Chondrocyte (in vitro differentiated cells): ENCODE measurements at regions not wholly inside any gene's neighbourhood (a gene's known extent, or its start where the extent isn't known, plus 50 kb on each side); places are given as distances from the start of the nearest gene placed in this dataset.
"Not testable (repeated sequence)": the region's sequence is repeated elsewhere in the genome, so short reads cannot be mapped to it uniquely, and the experiment has no call there.

Experiments used
- DNase-seq: peaks from one replicate; pipeline ENCODE4 v3.0.0; 2021; ENCODE audit warnings: mixed read lengths, low spot score
- H3K27ac Mint-ChIP-seq: one replicate; pipeline ENCODE4 v1.8.0; 2021; ENCODE audit warnings: mild to moderate bottlenecking, moderate library complexity, mixed read lengths; ENCODE audit not compliant: unreplicated experiment
- H3K27me3 Mint-ChIP-seq: 2 replicates; pipeline ENCODE4 v1.8.0; 2021; ENCODE audit warnings: low read depth, mixed read lengths
- H3K36me3 Mint-ChIP-seq: 2 replicates; pipeline ENCODE4 v1.8.0; 2021; ENCODE audit warnings: low read depth, mixed read lengths
- H3K4me1 Mint-ChIP-seq: 2 replicates; pipeline ENCODE4 v1.8.0; 2021; ENCODE audit warnings: low read depth, mild to moderate bottlenecking, mixed read lengths
- H3K4me3 Mint-ChIP-seq: one replicate; pipeline ENCODE4 v1.8.0; 2021; ENCODE audit warnings: mild to moderate bottlenecking, moderate library complexity, mixed read lengths; ENCODE audit not compliant: unreplicated experiment
- H3K9me3 Mint-ChIP-seq: 2 replicates; pipeline ENCODE4 v1.8.0; 2021; ENCODE audit warnings: low read depth, mixed read lengths
- TF ChIP-seq, protein P1 (sequence below): fragments of 200-600 bp; sonication (generic); IDR thresholded peaks from 2 replicates; pipeline ENCODE4 v1.5.0; 2021; ENCODE audit warnings: antibody characterized with exemption, mild to moderate bottlenecking, moderate library complexity

DNA sequence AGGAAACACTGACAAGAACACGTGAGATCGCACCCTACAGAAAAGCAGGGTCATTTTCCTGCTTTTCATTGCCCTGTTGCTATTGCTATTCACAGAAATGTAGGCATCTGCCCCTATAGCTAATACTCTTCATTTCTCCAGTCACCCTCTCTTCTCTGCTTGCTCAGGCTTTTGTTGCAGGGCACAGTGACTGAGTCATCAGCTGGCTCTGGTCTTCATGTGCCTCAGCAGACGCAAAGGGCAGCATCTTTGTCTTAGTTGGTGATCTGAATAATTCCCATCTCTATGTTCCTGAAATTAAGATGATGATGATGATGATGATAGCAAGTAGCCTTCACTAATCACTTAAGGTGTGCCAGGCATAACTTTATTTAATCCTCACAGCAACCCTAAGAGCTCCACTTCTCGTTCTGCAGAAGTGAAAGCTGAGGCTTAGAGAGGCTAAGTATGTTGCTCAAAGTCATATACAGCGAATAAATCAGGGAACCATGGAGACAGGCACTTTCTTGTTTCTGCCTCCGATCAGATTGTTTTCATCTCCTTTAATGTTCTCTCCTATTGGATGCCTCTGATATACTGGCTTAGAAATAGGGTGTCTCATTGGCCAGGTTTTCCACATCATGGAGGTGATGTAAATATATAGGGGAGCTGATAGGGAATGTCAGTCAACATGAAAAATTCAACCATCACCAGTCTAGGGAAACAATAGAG, 133.0 kb upstream of the STK32A start:
- DNase-seq, result no peak
- peaks cover 9% of the 10 kb centered on the region for H3K4me1 Mint-ChIP-seq
- no peak overlapping the region for H3K4me3 Mint-ChIP-seq
- H3K9me3 Mint-ChIP-seq, result no peaks in the 10 kb centered on the region
- TF ChIP-seq, protein P1, sequence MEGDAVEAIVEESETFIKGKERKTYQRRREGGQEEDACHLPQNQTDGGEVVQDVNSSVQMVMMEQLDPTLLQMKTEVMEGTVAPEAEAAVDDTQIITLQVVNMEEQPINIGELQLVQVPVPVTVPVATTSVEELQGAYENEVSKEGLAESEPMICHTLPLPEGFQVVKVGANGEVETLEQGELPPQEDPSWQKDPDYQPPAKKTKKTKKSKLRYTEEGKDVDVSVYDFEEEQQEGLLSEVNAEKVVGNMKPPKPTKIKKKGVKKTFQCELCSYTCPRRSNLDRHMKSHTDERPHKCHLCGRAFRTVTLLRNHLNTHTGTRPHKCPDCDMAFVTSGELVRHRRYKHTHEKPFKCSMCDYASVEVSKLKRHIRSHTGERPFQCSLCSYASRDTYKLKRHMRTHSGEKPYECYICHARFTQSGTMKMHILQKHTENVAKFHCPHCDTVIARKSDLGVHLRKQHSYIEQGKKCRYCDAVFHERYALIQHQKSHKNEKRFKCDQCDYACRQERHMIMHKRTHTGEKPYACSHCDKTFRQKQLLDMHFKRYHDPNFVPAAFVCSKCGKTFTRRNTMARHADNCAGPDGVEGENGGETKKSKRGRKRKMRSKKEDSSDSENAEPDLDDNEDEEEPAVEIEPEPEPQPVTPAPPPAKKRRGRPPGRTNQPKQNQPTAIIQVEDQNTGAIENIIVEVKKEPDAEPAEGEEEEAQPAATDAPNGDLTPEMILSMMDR, result no peak
- H3K27ac Mint-ChIP-seq, result no peak overlapping the region
- no peaks in the 10 kb centered on the region for H3K27me3 Mint-ChIP-seq
- H3K36me3 Mint-ChIP-seq, result no peaks in the 10 kb centered on the region

DNA sequence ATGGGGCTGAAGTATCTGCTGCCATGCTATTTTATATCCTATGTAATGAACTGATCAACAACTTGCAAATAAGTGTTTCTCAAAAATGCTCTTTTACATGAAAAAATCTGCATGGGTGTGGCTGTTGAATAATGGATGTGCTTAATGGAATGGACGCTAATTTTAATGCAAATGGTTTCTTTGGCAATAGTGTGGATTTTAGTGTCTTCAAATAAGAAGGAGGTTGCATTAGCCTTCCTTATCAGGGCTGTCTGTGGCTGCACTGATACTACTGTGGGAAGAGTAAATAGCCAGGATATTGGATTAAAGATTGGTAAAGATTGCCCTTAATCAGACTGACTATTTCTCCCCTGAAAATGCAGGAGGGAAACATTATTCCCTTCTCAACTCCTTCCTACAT, 121.9 kb upstream of the STK32A start:
- Mint-ChIP-seq H3K27ac (no peak overlapping the region), H3K9me3 (no peaks in the 10 kb centered on the region), H3K36me3 (no peaks in the 10 kb centered on the region), H3K4me3 (no peak overlapping the region), H3K4me1 (no peaks in the 10 kb centered on the region), H3K27me3 (peaks cover 9% of the 10 kb centered on the region)
- TF ChIP-seq, protein P1, result no peak
- DNase-seq, result no peak

DNA sequence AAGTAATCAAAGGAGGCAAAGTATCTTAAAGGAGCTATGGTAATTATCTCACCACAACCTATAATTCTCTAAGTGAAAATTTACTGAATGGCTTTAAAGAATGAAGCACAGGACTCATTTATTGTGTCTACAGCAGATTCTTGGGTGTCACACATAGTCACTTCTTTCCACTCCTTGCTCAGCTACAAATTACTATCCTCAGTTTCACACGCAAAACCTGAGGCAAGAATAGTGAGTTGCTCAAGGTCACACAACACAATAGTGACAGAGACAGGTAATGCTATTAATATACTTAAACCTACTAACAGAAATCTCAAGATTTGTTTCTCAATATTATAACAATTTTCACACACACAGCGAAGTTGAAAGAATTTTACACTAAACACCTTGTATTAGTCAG, 120.9 kb upstream of the STK32A start:
- Mint-ChIP-seq H3K27me3 (peaks cover 7% of the 10 kb centered on the region), H3K4me3 (no peak overlapping the region), H3K36me3 (no peaks in the 10 kb centered on the region), H3K9me3 (peaks cover 3% of the 10 kb centered on the region), H3K4me1 (no peaks in the 10 kb centered on the region), H3K27ac (no peak overlapping the region)
- no peak for DNase-seq
- TF ChIP-seq, protein P1, result no peak

DNA sequence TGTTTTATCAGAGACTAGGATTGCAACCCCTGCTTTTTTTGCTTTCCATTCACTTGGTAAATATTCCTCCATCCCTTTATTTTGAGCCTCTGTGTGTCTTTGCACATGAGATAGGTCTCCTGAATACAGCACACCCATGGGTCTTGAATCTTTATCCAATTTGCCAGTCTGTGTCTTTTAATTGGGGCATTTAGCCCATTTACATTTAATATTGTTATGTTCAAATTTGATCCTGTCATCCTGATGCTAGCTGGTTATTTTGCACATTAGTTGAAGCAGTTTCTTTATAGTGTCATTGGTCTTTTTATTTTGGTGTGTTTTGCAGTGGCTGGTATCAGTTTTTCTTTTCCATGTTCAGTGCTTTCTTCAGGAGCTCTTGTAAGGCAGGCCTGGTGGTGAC, 95.1 kb upstream of the STK32A start:
- not testable (repeated sequence) for H3K4me3 Mint-ChIP-seq

GRCh38 chr5:147140558-147140957, 94.3 kb upstream of the STK32A start:
- peaks cover under 1% of the 10 kb centered on the region for H3K27me3 Mint-ChIP-seq
- H3K4me1 Mint-ChIP-seq, result no peaks in the 10 kb centered on the region
- no peak for DNase-seq
- H3K4me3 Mint-ChIP-seq, result no peak overlapping the region
- no peak overlapping the region for H3K27ac Mint-ChIP-seq
- TF ChIP-seq, protein P1, result no peak
- peaks cover 35% of the 10 kb centered on the region for H3K9me3 Mint-ChIP-seq
- peaks cover 3% of the 10 kb centered on the region for H3K36me3 Mint-ChIP-seq

More for the DNA sequence above, 95.1 kb upstream of the STK32A start:
- not testable (repeated sequence) for H3K4me1 Mint-ChIP-seq, H3K27ac Mint-ChIP-seq, DNase-seq, H3K27me3 Mint-ChIP-seq, H3K36me3 Mint-ChIP-seq
- H3K9me3 Mint-ChIP-seq, result peaks cover 35% of the 10 kb centered on the region

GRCh38 chr5:147141580-147141979, 93.2 kb upstream of the STK32A start:
- not testable (repeated sequence) for DNase-seq, H3K27me3 Mint-ChIP-seq, H3K4me1 Mint-ChIP-seq, H3K36me3 Mint-ChIP-seq, H3K4me3 Mint-ChIP-seq, H3K27ac Mint-ChIP-seq
- peaks cover 35% of the 10 kb centered on the region for H3K9me3 Mint-ChIP-seq
